Heart right ventricle (tissue), 16 donors: ENCODE measurements at regions not wholly inside any gene's neighbourhood (a gene's known extent, or its start where the extent isn't known, plus 50 kb on each side); places are given as distances from the start of the nearest gene placed in this dataset.
A peak's percentile ranks its signal among the peaks of the same experiment; 100 is the strongest.

Experiments
- ATAC-seq, 8 donors: fragments of 200-7000 bp; cut with Tn5 transposase; one replicate each; pipeline ENCODE4 v1.9.1; 2020; ENCODE audit warnings: mild to moderate bottlenecking in 8 of 8, moderate library complexity in 8 of 8, moderate number of reproducible peaks in 1 of 8
- DNase-seq, 2 donors: peaks; one replicate each; pipeline ENCODE4 v3.0.0-alpha.2; 2020
- H3K27ac ChIP-seq, 10 donors: fragments of 200-600 bp; sonication (generic) in 2 of 10; one replicate each; pipeline versions ENCODE4 v1.5.0 to v1.8.0; 2020 to 2022; ENCODE audit warnings: mild to moderate bottlenecking in 3 of 10
- H3K27me3 ChIP-seq, 7 donors: fragments of 200-600 bp; one replicate each; pipeline ENCODE4 v1.8.0; 2021 to 2022; ENCODE audit warnings: mild to moderate bottlenecking in 2 of 7
- H3K36me3 ChIP-seq, 9 donors: fragments of 200-600 bp; sonication (generic) in 1 of 9; one replicate each; pipeline versions ENCODE4 v1.5.0 to v1.8.0; 2020 to 2022; ENCODE audit warnings: mild to moderate bottlenecking in 2 of 9
- H3K4me1 ChIP-seq, 9 donors: fragments of 200-600 bp; sonication (generic) in 1 of 9; one replicate each; pipeline versions ENCODE4 v1.5.0 to v1.8.0; 2020 to 2022; ENCODE audit warnings: mild to moderate bottlenecking in 4 of 9
- H3K4me3 ChIP-seq, 10 donors: fragments of 200-600 bp; sonication (generic) in 2 of 10; one replicate each; pipeline versions ENCODE4 v1.5.0 to v1.8.0; 2020 to 2022; ENCODE audit warnings: mild to moderate bottlenecking in 7 of 10, moderate library complexity in 2 of 10
- H3K9me3 ChIP-seq, 11 donors: fragments of 200-600 bp in 10 of 11; sonication (generic) in 2 of 11; one replicate each; pipeline versions ENCODE4 v1.5.0 to v1.8.0; 2013 to 2022; ENCODE audit warnings: mild to moderate bottlenecking in 2 of 11, control low read depth in 1 of 11, moderate library complexity in 1 of 11
- CTCF ChIP-seq, 9 donors: fragments of 200-600 bp; sonication (generic) in 2 of 9; IDR thresholded peaks; one replicate each; pipeline versions ENCODE4 v1.5.0 to v1.8.0; 2021 to 2022; ENCODE audit warnings: antibody characterized with exemption in 9 of 9, mild to moderate bottlenecking in 5 of 9, moderate library complexity in 1 of 9
- WGBS, 2 donors: extraction: QIAGEN DNeasy Blood & Tissue Kit; methylation state at CpG; one replicate each; pipeline ENCODE4 v1.1.7; 2013; ENCODE audit warnings: inconsistent platforms in 1 of 2; 5-methylcytosine and 5-hydroxymethylcytosine counted together
- intact Hi-C, 10 donors: fragments of 100-400 bp; cut with DNase I; formaldehyde crosslinking; loops; one replicate each; pipeline versions ENCODE4 v1.11.1 to v1.14.2; 2022
- donor health status: Arrhythmogenic right ventricular cardiomyopathy.
- donor health status: ischemic (EF 13 %, LVEDD 7.1; RV severe dilation, severe dysfunction).
- donor health status: healthy with polysubstance abuse.
- donor health status: DM: no; HTN: yes; CAD: no.
- donor health status: DM: no; HTN: no; CAD: no.
- donor health status: ischemic (EF 25% LVEDD 6.9; RV normal size, moderate dysfunction).
- donor health status: ischemic (EF 25% LVEDD 5.7; RV mildly dilated, moderate dysfunction).
- donor health status: healthy.
- donor health status: DM: yes; HTN: yes; CAD: no.
- donor health status: Ischemic cardiomyopathy.
- donor health status: ischemic (EF 35%, LVEDD 5.7; RV mildly dilated, moderate dysfunction).
- donor health status: nonischemic (EF 11% LVEDD 7.7; RV severe dilation, severe dysfunction).
- donor health status: DM: yes; HTN: yes; CAD: no.
- donor health status: PGD.
- donor health status: ischemic (EF 29% LVEDD 5.4; RV normal size, mild dysfunction).
- donor health status: nonischemic (EF 23%, LVEDD 6.1; RV moderate dilation, normal function).

GRCh38 chr11:128155590-128155989, 431.8 kb downstream of the ETS1 start:
- Histone ChIP-seq H3K36me3 (no peaks in the 10 kb centered on the region), H3K4me3 (no peak overlapping the region), H3K9me3 (no peaks in the 10 kb centered on the region), H3K4me1 (peaks cover 0 to 13% (median 5%) of the 10 kb centered on the region in 9 donors), H3K27me3 (no peaks in the 10 kb centered on the region), H3K27ac (no peak overlapping the region)
- intact Hi-C loops, result loop anchor here in 9 of 10 donors (2.0 to 10.0 kb wide), 7 partner anchors 121 to 802 kb away; no protein-coding TSS in a partner anchor
- ATAC-seq (no peak), DNase-seq (no peak)
- WGBS, 2 donors, result 93 to 96% methylated on average over 2 of the region's 2 CpGs
- no peak for TF ChIP-seq CTCF (IDR thresholded peaks at IDR 0.05)

- H3K27ac ChIP-seq, result peak overlapping the region in 1 of 10 donors; percentile 62
- intact Hi-C loops, result loop anchor here in 4 of 10 donors (2.0 to 10.0 kb wide), 3 partner anchors 119 to 801 kb away; no protein-coding TSS in a partner anchor
Measured at GRCh38 chr11:128153697-128154048, 433.7 kb downstream of the ETS1 start.

GRCh38 chr11:128152796-128153696, 434.3 kb downstream of the ETS1 start:
- DNase-seq (no peak), ATAC-seq (no peak)
- intact Hi-C loops, result loop anchor here in 3 of 10 donors (10.0 kb wide), 2 partner anchors 118 to 802 kb away; no protein-coding TSS in a partner anchor
- Histone ChIP-seq H3K27ac (peak overlapping the region in 3 of 10 donors; percentile 21 to 62 (median 26)), H3K27me3 (no peaks in the 10 kb centered on the region), H3K4me1 (peaks cover 0 to 13% (median 5%) of the 10 kb centered on the region in 9 donors), H3K4me3 (no peak overlapping the region), H3K36me3 (no peaks in the 10 kb centered on the region), H3K9me3 (no peaks in the 10 kb centered on the region)
- TF ChIP-seq CTCF (IDR thresholded peaks at IDR 0.05), result no peak
- WGBS, 2 donors, result 81 to 82% methylated on average over 6 of the region's 6 CpGs

More at GRCh38 chr11:128153697-128154048, 433.7 kb downstream of the ETS1 start:
- Histone ChIP-seq H3K36me3 (no peaks in the 10 kb centered on the region), H3K27me3 (no peaks in the 10 kb centered on the region), H3K4me3 (no peak overlapping the region), H3K4me1 (peaks cover 0 to 13% (median 5%) of the 10 kb centered on the region in 9 donors), H3K9me3 (no peaks in the 10 kb centered on the region)
- DNase-seq (no peak), ATAC-seq (no peak)
- 42 to 51% methylated on average over 4 of the region's 4 CpGs for WGBS, 2 donors
- no peak for TF ChIP-seq CTCF (IDR thresholded peaks at IDR 0.05)

GRCh38 chr11:128151780-128152179, 435.6 kb downstream of the ETS1 start:
- Histone ChIP-seq H3K4me1 (peaks cover 0 to 13% (median 5%) of the 10 kb centered on the region in 9 donors), H3K27me3 (no peaks in the 10 kb centered on the region), H3K4me3 (no peak overlapping the region), H3K9me3 (no peaks in the 10 kb centered on the region), H3K36me3 (no peaks in the 10 kb centered on the region), H3K27ac (no peak overlapping the region)
- TF ChIP-seq CTCF (IDR thresholded peaks at IDR 0.05), result no peak
- intact Hi-C loops, result loop anchor here in 3 of 10 donors (10.0 kb wide), 2 partner anchors 117 to 803 kb away; no protein-coding TSS in a partner anchor
- DNase-seq, result no peak
- ATAC-seq, result no peak
